ES-I3 (cell line): ENCODE measurements at regions not wholly inside any gene's neighbourhood (a gene's known extent, or its start where the extent isn't known, plus 50 kb on each side); places are given as distances from the start of the nearest gene placed in this dataset.

Experiments used
- H3K36me3 ChIP-seq: 2 replicates; pipeline ENCODE4 v1.6.1; 2013; ENCODE audit warnings: mild to moderate bottlenecking, low read length, control low read depth, moderate library complexity; ENCODE audit not compliant: insufficient read depth
- H3K4me1 ChIP-seq: 2 replicates; pipeline ENCODE4 v1.6.1; 2013; ENCODE audit warnings: mild to moderate bottlenecking, control low read depth, low read length; ENCODE audit not compliant: insufficient read depth
- H3K9ac ChIP-seq: 2 replicates; pipeline ENCODE4 v1.6.1; 2013; ENCODE audit warnings: low read depth, mild to moderate bottlenecking, low read length, moderate library complexity
- H3K9me3 ChIP-seq: 2 replicates; pipeline ENCODE4 v1.6.1; 2013; ENCODE audit warnings: mild to moderate bottlenecking, low read length, moderate library complexity; ENCODE audit not compliant: control insufficient read depth, insufficient read depth

- Histone ChIP-seq H3K9ac (no peak overlapping the region), H3K9me3 (no peaks in the 10 kb centered on the region), H3K36me3 (no peaks in the 10 kb centered on the region), H3K4me1 (no peaks in the 10 kb centered on the region)
Observed at GRCh38 chr14:29078810-29079522, 312.4 kb downstream of the FOXG1 start.

- H3K9ac ChIP-seq, result no peak overlapping the region
- no peaks in the 10 kb centered on the region for H3K36me3 ChIP-seq
Observed at GRCh38 chr14:29085546-29085945, 319.0 kb downstream of the FOXG1 start.

GRCh38 chr14:29089849-29090248 is 323.3 kb downstream of the FOXG1 start:
- H3K36me3 ChIP-seq, result no peaks in the 10 kb centered on the region
- H3K4me1 ChIP-seq, result no peaks in the 10 kb centered on the region
- H3K9ac ChIP-seq, result no peak overlapping the region
- no peaks in the 10 kb centered on the region for H3K9me3 ChIP-seq

More at GRCh38 chr14:29085546-29085945, 319.0 kb downstream of the FOXG1 start:
- H3K4me1 ChIP-seq, result no peaks in the 10 kb centered on the region
- H3K9me3 ChIP-seq, result no peaks in the 10 kb centered on the region

- Histone ChIP-seq H3K9me3 (no peaks in the 10 kb centered on the region), H3K4me1 (no peaks in the 10 kb centered on the region), H3K9ac (no peak overlapping the region), H3K36me3 (no peaks in the 10 kb centered on the region)
Observed at GRCh38 chr14:29092121-29092520, 325.5 kb downstream of the FOXG1 start.

- Histone ChIP-seq H3K4me1 (no peaks in the 10 kb centered on the region), H3K9ac (no peak overlapping the region), H3K36me3 (no peaks in the 10 kb centered on the region), H3K9me3 (no peaks in the 10 kb centered on the region)
Observed at GRCh38 chr14:29097476-29097875, 330.9 kb downstream of the FOXG1 start.

- H3K36me3 ChIP-seq, result no peaks in the 10 kb centered on the region
- H3K9me3 ChIP-seq, result no peaks in the 10 kb centered on the region
- no peak overlapping the region for H3K9ac ChIP-seq
- no peaks in the 10 kb centered on the region for H3K4me1 ChIP-seq
Observed at GRCh38 chr14:29098656-29099055, 332.1 kb downstream of the FOXG1 start.

GRCh38 chr14:29102266-29102665 is 335.7 kb downstream of the FOXG1 start:
- Histone ChIP-seq H3K4me1 (no peaks in the 10 kb centered on the region), H3K9ac (no peak overlapping the region), H3K9me3 (no peaks in the 10 kb centered on the region), H3K36me3 (no peaks in the 10 kb centered on the region)

- no peaks in the 10 kb centered on the region for H3K36me3 ChIP-seq
- no peaks in the 10 kb centered on the region for H3K9me3 ChIP-seq
- H3K4me1 ChIP-seq, result no peaks in the 10 kb centered on the region
- H3K9ac ChIP-seq, result no peak overlapping the region
Observed at GRCh38 chr14:29102996-29103395, 336.4 kb downstream of the FOXG1 start.

GRCh38 chr14:29108908-29109307 is 342.3 kb downstream of the FOXG1 start:
- Histone ChIP-seq H3K36me3 (no peaks in the 10 kb centered on the region), H3K4me1 (no peaks in the 10 kb centered on the region), H3K9me3 (no peaks in the 10 kb centered on the region), H3K9ac (no peak overlapping the region)

GRCh38 chr14:29109589-29109988 is 343.0 kb downstream of the FOXG1 start:
- no peak overlapping the region for H3K9ac ChIP-seq

GRCh38 chr14:29111554-29111953 is 345.0 kb downstream of the FOXG1 start:
- no peak overlapping the region for H3K9ac ChIP-seq
- H3K9me3 ChIP-seq, result no peaks in the 10 kb centered on the region
- no peaks in the 10 kb centered on the region for H3K4me1 ChIP-seq
- H3K36me3 ChIP-seq, result no peaks in the 10 kb centered on the region

More at GRCh38 chr14:29109589-29109988, 343.0 kb downstream of the FOXG1 start:
- Histone ChIP-seq H3K4me1 (no peaks in the 10 kb centered on the region), H3K36me3 (no peaks in the 10 kb centered on the region), H3K9me3 (no peaks in the 10 kb centered on the region)

GRCh38 chr14:29123017-29123416 is 356.4 kb downstream of the FOXG1 start:
- H3K36me3 ChIP-seq, result no peaks in the 10 kb centered on the region
- H3K9ac ChIP-seq, result no peak overlapping the region
- no peaks in the 10 kb centered on the region for H3K4me1 ChIP-seq
- H3K9me3 ChIP-seq, result no peaks in the 10 kb centered on the region

GRCh38 chr14:29126361-29126760 is 359.8 kb downstream of the FOXG1 start:
- Histone ChIP-seq H3K9me3 (no peaks in the 10 kb centered on the region), H3K9ac (no peak overlapping the region), H3K4me1 (no peaks in the 10 kb centered on the region), H3K36me3 (no peaks in the 10 kb centered on the region)

GRCh38 chr14:29126865-29127264 is 360.3 kb downstream of the FOXG1 start:
- no peaks in the 10 kb centered on the region for H3K36me3 ChIP-seq
- no peak overlapping the region for H3K9ac ChIP-seq
- H3K9me3 ChIP-seq, result no peaks in the 10 kb centered on the region
- H3K4me1 ChIP-seq, result no peaks in the 10 kb centered on the region

- Histone ChIP-seq H3K36me3 (no peaks in the 10 kb centered on the region), H3K9me3 (no peaks in the 10 kb centered on the region), H3K4me1 (no peaks in the 10 kb centered on the region), H3K9ac (no peak overlapping the region)
Observed at GRCh38 chr14:29140016-29140415, 373.4 kb downstream of the FOXG1 start.
